ENCODE measurements at regions not wholly inside any gene's neighbourhood (a gene's known extent, or its start where the extent isn't known, plus 50 kb on each side); places are given as distances from the start of the nearest gene placed in this dataset.

- TF ChIP-seq KDM2A (CRISPR knock-in tag; IDR thresholded peaks at IDR 0.05; ENCODE audit: borderline replicate concordance, low read depth), result peak; percentile 62; the same call in 1 of the 2 replicates
- no peak for TF ChIP-seq ZNF510 (CRISPR knock-in tag; IDR thresholded peaks at IDR 0.05; ENCODE audit: low read depth)
- TF ChIP-seq RELA (CRISPR knock-in tag; IDR thresholded peaks at IDR 0.05), result no peak
- no peak for TF ChIP-seq THAP8 (CRISPR knock-in tag; IDR thresholded peaks at IDR 0.05; ENCODE audit: borderline replicate concordance)
- no peak for TF ChIP-seq NFE2 (CRISPR knock-in tag; IDR thresholded peaks at IDR 0.05)
- TF ChIP-seq KDM5A (IDR thresholded peaks at IDR 0.05; ENCODE audit: borderline replicate concordance, low read length), result peak; percentile 71
- TF ChIP-seq ZNF225 (CRISPR knock-in tag; IDR thresholded peaks at IDR 0.05), result no peak
- peak; percentile 48; the same call in 1 of the 2 replicates for TF ChIP-seq HNF4G (IDR thresholded peaks at IDR 0.05; ENCODE audit: borderline replicate concordance, low read depth, low read length)
- TF ChIP-seq HNF4G (CRISPR knock-in tag; IDR thresholded peaks at IDR 0.05; ENCODE audit: borderline replicate concordance, low read depth), result 0 out of 2 replicates have a peak, but pooled peaks have one; percentile 35
- no peak for TF ChIP-seq SMAD1 (CRISPR knock-in tag; IDR thresholded peaks at IDR 0.05; ENCODE audit: borderline replicate concordance, low read depth)
- TF ChIP-seq MIXL1 (CRISPR knock-in tag; IDR thresholded peaks at IDR 0.05), result no peak
- no peak for TF ChIP-seq GABPB1 (CRISPR knock-in tag; IDR thresholded peaks at IDR 0.05)
- TF ChIP-seq ARHGAP35 (CRISPR knock-in tag; IDR thresholded peaks at IDR 0.05; ENCODE audit: borderline replicate concordance), result no peak
- TF ChIP-seq NR1H2 (CRISPR knock-in tag; IDR thresholded peaks at IDR 0.05; ENCODE audit: borderline replicate concordance, low read depth), result no peak
- no peak for TF ChIP-seq BRF2 (CRISPR knock-in tag; IDR thresholded peaks at IDR 0.05)
- no peak for TF ChIP-seq ZBTB39 (CRISPR knock-in tag; IDR thresholded peaks at IDR 0.05)
- no peak for TF ChIP-seq ZBTB49 (CRISPR knock-in tag; IDR thresholded peaks at IDR 0.05; ENCODE audit: borderline replicate concordance)
- no peak for TF ChIP-seq FOXC1 (CRISPR knock-in tag; IDR thresholded peaks at IDR 0.05; ENCODE audit: borderline replicate concordance)
- no peak for TF ChIP-seq NR0B2 (CRISPR knock-in tag; IDR thresholded peaks at IDR 0.05)
- TF ChIP-seq ZBTB38 (CRISPR knock-in tag; IDR thresholded peaks at IDR 0.05), result peak; percentile 39; the same call in 1 of the 2 replicates
- no peak for TF ChIP-seq ASH2L (IDR thresholded peaks at IDR 0.05; ENCODE audit: insufficient read length, low read depth, low read length)
- TF ChIP-seq ZBTB8A (CRISPR knock-in tag; IDR thresholded peaks at IDR 0.05; ENCODE audit: borderline replicate concordance, low read depth), result no peak
- no peak for TF ChIP-seq ZNF629 (CRISPR knock-in tag; conservative IDR thresholded peaks at IDR 0.05)
Measured at GRCh38 chr16:85557083-85557970, 55.8 kb upstream of the GSE1 start (continued).
